ENCODE measurements at regions not wholly inside any gene's neighbourhood (a gene's known extent, or its start where the extent isn't known, plus 50 kb on each side); places are given as distances from the start of the nearest gene placed in this dataset.

DNA sequence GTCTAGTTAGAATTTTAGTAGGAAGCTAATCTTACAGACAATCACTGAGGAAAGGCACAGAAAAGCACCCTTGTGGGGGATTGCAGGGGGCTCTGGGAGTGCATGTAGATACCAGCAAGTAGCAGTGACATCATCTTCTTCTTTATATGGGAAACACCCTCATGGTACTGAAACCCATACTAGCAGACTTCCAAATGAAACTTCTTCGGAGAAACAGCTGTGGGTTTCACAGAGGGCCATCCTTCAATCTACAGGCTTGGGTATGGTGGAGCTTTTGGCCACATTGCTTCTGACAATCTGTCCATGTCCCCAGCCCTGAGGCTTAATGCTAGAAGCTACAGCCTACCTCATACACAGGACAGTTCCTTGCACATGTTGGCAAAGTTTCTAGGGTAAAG, 165.2 kb upstream of the NFIB start:
- TF ChIP-seq, protein P1, sequence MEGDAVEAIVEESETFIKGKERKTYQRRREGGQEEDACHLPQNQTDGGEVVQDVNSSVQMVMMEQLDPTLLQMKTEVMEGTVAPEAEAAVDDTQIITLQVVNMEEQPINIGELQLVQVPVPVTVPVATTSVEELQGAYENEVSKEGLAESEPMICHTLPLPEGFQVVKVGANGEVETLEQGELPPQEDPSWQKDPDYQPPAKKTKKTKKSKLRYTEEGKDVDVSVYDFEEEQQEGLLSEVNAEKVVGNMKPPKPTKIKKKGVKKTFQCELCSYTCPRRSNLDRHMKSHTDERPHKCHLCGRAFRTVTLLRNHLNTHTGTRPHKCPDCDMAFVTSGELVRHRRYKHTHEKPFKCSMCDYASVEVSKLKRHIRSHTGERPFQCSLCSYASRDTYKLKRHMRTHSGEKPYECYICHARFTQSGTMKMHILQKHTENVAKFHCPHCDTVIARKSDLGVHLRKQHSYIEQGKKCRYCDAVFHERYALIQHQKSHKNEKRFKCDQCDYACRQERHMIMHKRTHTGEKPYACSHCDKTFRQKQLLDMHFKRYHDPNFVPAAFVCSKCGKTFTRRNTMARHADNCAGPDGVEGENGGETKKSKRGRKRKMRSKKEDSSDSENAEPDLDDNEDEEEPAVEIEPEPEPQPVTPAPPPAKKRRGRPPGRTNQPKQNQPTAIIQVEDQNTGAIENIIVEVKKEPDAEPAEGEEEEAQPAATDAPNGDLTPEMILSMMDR (IDR thresholded peaks at IDR 0.05; ENCODE audit: insufficient read depth, low read depth, low read length): no peak
- TF ChIP-seq EZH2 (IDR thresholded peaks at IDR 0.05; ENCODE audit: insufficient read depth, low read length): no peak
